Keratinocyte (primary cell): ENCODE measurements at regions not wholly inside any gene's neighbourhood (a gene's known extent, or its start where the extent isn't known, plus 50 kb on each side); places are given as distances from the start of the nearest gene placed in this dataset.
A peak's percentile ranks its signal among the peaks of the same experiment; 100 is the strongest.

Experiments
- EZH2 ChIP-seq: IDR thresholded peaks from one replicate; pipeline ENCODE4 v1.6.1; 2012; ENCODE audit warnings: inconsistent platforms, mild to moderate bottlenecking, low read length, moderate library complexity
- TF ChIP-seq, protein P1 (sequence below), 3 experiments: IDR thresholded peaks in 1 of 3; conservative IDR thresholded peaks in 1 of 3; optimal IDR thresholded peaks in 1 of 3; 2 replicates in 2 of 3; 3 replicates in 1 of 3; pipeline versions ENCODE3 to v1.5.1; 2011; ENCODE audit warnings: low read length in 3 of 3, mild to moderate bottlenecking in 3 of 3, moderate library complexity in 2 of 3, control low read depth in 1 of 3, inconsistent platforms in 1 of 3; ENCODE audit not compliant: insufficient read depth in 2 of 3; ENCODE audit errors: extremely low read depth in 1 of 3

DNA sequence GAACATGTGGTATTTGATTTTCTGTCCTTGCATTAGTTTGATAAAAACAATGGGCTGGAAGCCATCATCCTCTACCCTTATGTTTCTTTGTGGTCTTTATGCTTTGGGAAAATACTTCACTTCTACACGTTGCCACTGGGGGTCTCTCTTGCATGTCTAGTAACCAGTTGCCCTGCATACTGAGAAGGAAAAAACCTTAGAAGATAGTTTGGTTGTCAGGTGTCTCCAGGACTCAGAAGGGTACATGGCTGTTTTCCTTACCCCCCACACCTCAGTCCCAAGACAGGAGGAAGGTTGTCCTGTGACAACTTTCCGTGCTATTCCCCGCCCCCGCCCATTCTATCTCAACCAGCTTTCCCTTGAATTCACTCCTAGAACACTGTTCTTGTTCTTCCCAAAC is 62.1 kb upstream of the LANCL3 start:
- TF ChIP-seq, protein P1, sequence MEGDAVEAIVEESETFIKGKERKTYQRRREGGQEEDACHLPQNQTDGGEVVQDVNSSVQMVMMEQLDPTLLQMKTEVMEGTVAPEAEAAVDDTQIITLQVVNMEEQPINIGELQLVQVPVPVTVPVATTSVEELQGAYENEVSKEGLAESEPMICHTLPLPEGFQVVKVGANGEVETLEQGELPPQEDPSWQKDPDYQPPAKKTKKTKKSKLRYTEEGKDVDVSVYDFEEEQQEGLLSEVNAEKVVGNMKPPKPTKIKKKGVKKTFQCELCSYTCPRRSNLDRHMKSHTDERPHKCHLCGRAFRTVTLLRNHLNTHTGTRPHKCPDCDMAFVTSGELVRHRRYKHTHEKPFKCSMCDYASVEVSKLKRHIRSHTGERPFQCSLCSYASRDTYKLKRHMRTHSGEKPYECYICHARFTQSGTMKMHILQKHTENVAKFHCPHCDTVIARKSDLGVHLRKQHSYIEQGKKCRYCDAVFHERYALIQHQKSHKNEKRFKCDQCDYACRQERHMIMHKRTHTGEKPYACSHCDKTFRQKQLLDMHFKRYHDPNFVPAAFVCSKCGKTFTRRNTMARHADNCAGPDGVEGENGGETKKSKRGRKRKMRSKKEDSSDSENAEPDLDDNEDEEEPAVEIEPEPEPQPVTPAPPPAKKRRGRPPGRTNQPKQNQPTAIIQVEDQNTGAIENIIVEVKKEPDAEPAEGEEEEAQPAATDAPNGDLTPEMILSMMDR (optimal IDR thresholded peaks at IDR 0.05 in 1 of 3, IDR thresholded peaks at IDR 0.05 in 1 of 3, conservative IDR thresholded peaks at IDR 0.05 in 1 of 3; ENCODE audit: extremely low read depth in 1 of 3, insufficient read depth in 2 of 3, low read length in 3 of 3) = peak in 2 of 3 experiments; percentile 28 to 40
- TF ChIP-seq EZH2 = no peak
